NB4 (cell line): ENCODE measurements at regions not wholly inside any gene's neighbourhood (a gene's known extent, or its start where the extent isn't known, plus 50 kb on each side); places are given as distances from the start of the nearest gene placed in this dataset.

Source experiments
- CTCF ChIP-seq: IDR thresholded peaks from one replicate; pipeline ENCODE4 v1.5.1; 2012; ENCODE audit warnings: low read depth, low read length
- MAX ChIP-seq: IDR thresholded peaks from 2 replicates; pipeline ENCODE4 v1.6.1; 2011; ENCODE audit warnings: low read depth, low read length
- MYC ChIP-seq: IDR thresholded peaks from 2 replicates; pipeline ENCODE4 v1.6.1; 2011; ENCODE audit warnings: low read depth, low read length
- POLR2A ChIP-seq: IDR thresholded peaks from 2 replicates; pipeline ENCODE4 v1.6.1; 2011; ENCODE audit warnings: mild to moderate bottlenecking; ENCODE audit not compliant: insufficient read length; ENCODE audit errors: extremely low read depth

- TF ChIP-seq CTCF (no peak), POLR2A (no peak), MAX (no peak), MYC (no peak)
Measured at GRCh38 chr4:160352637-160353036, 1249.8 kb downstream of the RAPGEF2 start.
